GM06990 (cell line): ENCODE measurements at regions not wholly inside any gene's neighbourhood (a gene's known extent, or its start where the extent isn't known, plus 50 kb on each side); places are given as distances from the start of the nearest gene placed in this dataset.
A peak's percentile ranks its signal among the peaks of the same experiment; 100 is the strongest.

Experiments used
- DNase-seq: peaks from one replicate; pipeline ENCODE4 v3.0.0-alpha.2; 2011; ENCODE audit not compliant: insufficient read length; ENCODE audit errors: extremely low read depth
- H3K27me3 ChIP-seq: replicated peaks from 2 replicates; pipeline ENCODE4 v1.6.0; 2011; ENCODE audit warnings: low read length; ENCODE audit not compliant: control insufficient read depth, insufficient read depth
- H3K36me3 ChIP-seq: 2 replicates; pipeline ENCODE4 v1.5.1; 2011; ENCODE audit warnings: low read length; ENCODE audit not compliant: control insufficient read depth, insufficient read depth
- H3K4me3 ChIP-seq: replicated peaks from 2 replicates; pipeline ENCODE4 v1.5.1; 2011; ENCODE audit warnings: low read depth, mild to moderate bottlenecking, control low read depth, low read length
- CTCF ChIP-seq: IDR thresholded peaks from 2 replicates; pipeline ENCODE4 v1.5.1; 2011; ENCODE audit warnings: low read length, control low read depth, mild to moderate bottlenecking, inconsistent platforms; ENCODE audit not compliant: insufficient read depth, poor library complexity, severe bottlenecking

- Histone ChIP-seq H3K36me3 (no peaks in the 10 kb centered on the region), H3K4me3 (no peak overlapping the region), H3K27me3 (no peaks in the 10 kb centered on the region)
- no peak for DNase-seq
- TF ChIP-seq CTCF = no peak
Measured at GRCh38 chr4:161329852-161330251, 833.9 kb downstream of the FSTL5 start.

DNA sequence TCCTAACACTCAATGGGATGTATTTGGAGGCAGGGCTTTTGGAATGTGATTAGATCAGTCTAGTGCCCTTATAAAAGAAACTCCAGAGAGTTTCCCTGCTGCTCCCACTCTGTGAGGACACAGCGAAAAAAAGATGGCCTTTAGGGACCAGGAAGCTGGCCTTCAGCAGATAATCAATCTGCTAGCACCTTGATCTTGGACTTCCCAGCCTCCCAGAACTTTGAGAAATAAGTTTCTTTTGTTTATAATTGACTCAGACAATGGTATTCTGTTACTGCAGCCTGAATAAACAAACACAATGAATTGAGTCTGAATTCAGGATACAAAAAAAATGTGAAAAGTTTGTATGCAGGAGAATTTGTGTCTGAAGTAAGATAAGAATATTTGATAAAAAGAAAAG, 842.1 kb downstream of the FSTL5 start:
- Histone ChIP-seq H3K36me3 (no peaks in the 10 kb centered on the region), H3K27me3 (no peaks in the 10 kb centered on the region), H3K4me3 (no peak overlapping the region)
- no peak for TF ChIP-seq CTCF
- no peak for DNase-seq

- H3K36me3 ChIP-seq = no peaks in the 10 kb centered on the region
- peak; percentile 6 for DNase-seq
- peak; percentile 59 for TF ChIP-seq CTCF
- H3K4me3 ChIP-seq = no peak overlapping the region
- no peaks in the 10 kb centered on the region for H3K27me3 ChIP-seq
Measured at GRCh38 chr4:161320377-161320776, 843.4 kb downstream of the FSTL5 start.

DNA sequence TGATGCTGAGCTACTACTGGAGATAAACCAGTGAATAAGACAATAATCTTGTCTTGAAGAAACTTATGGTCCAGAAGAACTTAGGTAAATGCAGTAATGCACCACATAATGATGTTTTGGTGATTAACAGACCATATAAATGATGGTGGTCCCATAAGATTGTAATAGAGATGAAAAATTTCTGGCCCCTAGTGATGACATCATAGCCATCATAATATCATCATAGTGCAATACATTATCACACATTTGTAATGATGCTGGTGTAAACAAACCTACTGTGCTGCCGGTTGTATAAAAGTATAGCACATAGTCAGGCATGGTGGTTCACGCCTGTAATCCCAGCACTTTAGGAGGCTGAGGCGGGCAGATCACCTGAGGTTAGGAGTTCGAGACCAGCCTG, 846.8 kb downstream of the FSTL5 start:
- H3K36me3 ChIP-seq = no peaks in the 10 kb centered on the region
- H3K4me3 ChIP-seq = no peak overlapping the region
- DNase-seq = no peak
- TF ChIP-seq CTCF = no peak
- no peaks in the 10 kb centered on the region for H3K27me3 ChIP-seq

DNA sequence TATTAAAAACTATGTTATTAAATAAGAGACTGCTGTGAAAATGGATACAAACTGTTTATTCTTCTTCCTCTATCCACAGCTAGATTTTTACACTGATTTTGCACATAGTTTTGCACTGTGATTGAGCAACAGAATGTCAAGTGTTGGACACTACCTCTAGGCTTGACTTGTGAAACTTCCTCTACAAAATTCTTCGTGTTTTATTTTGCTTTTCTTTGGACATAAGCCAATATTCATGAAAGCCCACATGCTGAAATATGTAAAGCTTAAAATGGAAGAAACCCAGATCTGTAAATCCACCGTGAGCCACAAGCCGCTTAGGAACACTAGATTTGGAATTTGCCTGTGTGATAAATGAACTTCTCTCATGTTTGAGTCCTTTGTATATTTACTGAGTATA, 849.4 kb downstream of the FSTL5 start:
- no peak for TF ChIP-seq CTCF
- Histone ChIP-seq H3K27me3 (no peaks in the 10 kb centered on the region), H3K36me3 (no peaks in the 10 kb centered on the region), H3K4me3 (no peak overlapping the region)
- DNase-seq = no peak

- Histone ChIP-seq H3K4me3 (no peak overlapping the region), H3K36me3 (no peaks in the 10 kb centered on the region), H3K27me3 (no peaks in the 10 kb centered on the region)
- no peak for TF ChIP-seq CTCF
- no peak for DNase-seq
Measured at GRCh38 chr4:161303551-161303950, 860.2 kb downstream of the FSTL5 start.
